SH-SY5Y (cell line): ENCODE measurements at regions not wholly inside any gene's neighbourhood (a gene's known extent, or its start where the extent isn't known, plus 50 kb on each side); places are given as distances from the start of the nearest gene placed in this dataset.

Source experiments
- GATA2 ChIP-seq: IDR thresholded peaks from 2 replicates; pipeline ENCODE4 v1.6.1; 2011; ENCODE audit warnings: mild to moderate bottlenecking, low read depth, low read length
- GATA3 ChIP-seq: IDR thresholded peaks from 2 replicates; pipeline ENCODE4 v1.6.1; 2011; ENCODE audit warnings: low read depth, mild to moderate bottlenecking, low read length, moderate library complexity

GRCh38 chr1:204809488-204809887, 61.2 kb upstream of the NFASC start:
- no peak for TF ChIP-seq GATA2
- no peak for TF ChIP-seq GATA3
